ENCODE measurements at regions not wholly inside any gene's neighbourhood (a gene's known extent, or its start where the extent isn't known, plus 50 kb on each side); places are given as distances from the start of the nearest gene placed in this dataset.

GRCh38 chr4:97453186-97453585 is 690.1 kb downstream of the STPG2 start:
- no peak overlapping the region for H3K9ac ChIP-seq (ENCODE audit: low read length)
- H3K4me1 ChIP-seq (ENCODE audit: control insufficient read depth in 2 of 2, insufficient read depth in 2 of 2, low read length in 2 of 2): no peaks in the 10 kb centered on the region
- 89% methylated on average over 6 of the region's 6 CpGs for WGBS (ENCODE audit: insufficient coverage)
- no peak for DNase-seq
- TF ChIP-seq, protein P1, sequence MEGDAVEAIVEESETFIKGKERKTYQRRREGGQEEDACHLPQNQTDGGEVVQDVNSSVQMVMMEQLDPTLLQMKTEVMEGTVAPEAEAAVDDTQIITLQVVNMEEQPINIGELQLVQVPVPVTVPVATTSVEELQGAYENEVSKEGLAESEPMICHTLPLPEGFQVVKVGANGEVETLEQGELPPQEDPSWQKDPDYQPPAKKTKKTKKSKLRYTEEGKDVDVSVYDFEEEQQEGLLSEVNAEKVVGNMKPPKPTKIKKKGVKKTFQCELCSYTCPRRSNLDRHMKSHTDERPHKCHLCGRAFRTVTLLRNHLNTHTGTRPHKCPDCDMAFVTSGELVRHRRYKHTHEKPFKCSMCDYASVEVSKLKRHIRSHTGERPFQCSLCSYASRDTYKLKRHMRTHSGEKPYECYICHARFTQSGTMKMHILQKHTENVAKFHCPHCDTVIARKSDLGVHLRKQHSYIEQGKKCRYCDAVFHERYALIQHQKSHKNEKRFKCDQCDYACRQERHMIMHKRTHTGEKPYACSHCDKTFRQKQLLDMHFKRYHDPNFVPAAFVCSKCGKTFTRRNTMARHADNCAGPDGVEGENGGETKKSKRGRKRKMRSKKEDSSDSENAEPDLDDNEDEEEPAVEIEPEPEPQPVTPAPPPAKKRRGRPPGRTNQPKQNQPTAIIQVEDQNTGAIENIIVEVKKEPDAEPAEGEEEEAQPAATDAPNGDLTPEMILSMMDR (IDR thresholded peaks at IDR 0.05): no peak
- no peak for TF ChIP-seq EZH2 (IDR thresholded peaks at IDR 0.05; ENCODE audit: borderline replicate concordance, insufficient read depth, low read depth, low read length, poor library complexity, severe bottlenecking)
- H3K9me3 ChIP-seq (ENCODE audit: control extremely low read depth in 1 of 3, control insufficient read depth in 2 of 3, insufficient read depth in 1 of 3, low read length in 2 of 3): peaks cover 1 to 25% (median 2%) of the 10 kb centered on the region in 3 donors
- H2AFZ ChIP-seq (ENCODE audit: insufficient read depth, low read depth, low read length, poor library complexity, severe bottlenecking): no peak overlapping the region
- no peaks in the 10 kb centered on the region for H3K79me2 ChIP-seq (ENCODE audit: control insufficient read depth, insufficient read depth, low read length)
- no peaks in the 10 kb centered on the region for H3K27me3 ChIP-seq (replicated peaks in 1 of 4; ENCODE audit: control extremely low read depth in 1 of 4, control insufficient read depth in 3 of 4, insufficient read depth in 4 of 4, low read length in 3 of 4)
- no peak overlapping the region for H3K4me2 ChIP-seq (replicated peaks; ENCODE audit: low read depth, low read length, poor library complexity, severe bottlenecking)
- H3K4me3 Mint-ChIP-seq: no peak overlapping the region
- no peak for ATAC-seq (ENCODE audit: low read depth)
- no peak overlapping the region for H3K27ac ChIP-seq (ENCODE audit: low read length in 2 of 2)
- CTCF ChIA-PET: no interaction called here
- H3K27me3 Mint-ChIP-seq: no peaks in the 10 kb centered on the region
- H3K9me3 Mint-ChIP-seq (ENCODE audit: insufficient read depth): peaks cover 5% of the 10 kb centered on the region
- intact Hi-C loops (cut with micrococcal nuclease): no loop called here
- POLR2A ChIA-PET: no interaction called here
- no peaks in the 10 kb centered on the region for H4K20me1 ChIP-seq (ENCODE audit: control insufficient read depth, insufficient read depth, low read length, poor library complexity, severe bottlenecking)
- no peaks in the 10 kb centered on the region for H3K4me1 Mint-ChIP-seq
- no peaks in the 10 kb centered on the region for H3K36me3 ChIP-seq (replicated peaks in 1 of 2; ENCODE audit: control extremely low read depth in 1 of 2, control insufficient read depth in 1 of 2, extremely low read depth in 1 of 2, insufficient read depth in 2 of 2, low read length in 1 of 2)
- H3K4me3 ChIP-seq (ENCODE audit: control extremely low read depth in 1 of 5, extremely low read depth in 1 of 5, insufficient read depth in 1 of 5, low read depth in 2 of 5, low read length in 4 of 5): no peak overlapping the region
- H3K27ac Mint-ChIP-seq: no peak overlapping the region

GRCh38 chr4:97457253-97457652 is 686.0 kb downstream of the STPG2 start:
- ATAC-seq (ENCODE audit: low read depth): no peak
- Mint-ChIP-seq H3K27me3 (no peaks in the 10 kb centered on the region), H3K4me1 (no peaks in the 10 kb centered on the region), H3K9me3 (ENCODE audit: insufficient read depth) (no peaks in the 10 kb centered on the region), H3K4me3 (no peak overlapping the region), H3K27ac (no peak overlapping the region)
- no peaks in the 10 kb centered on the region for H3K79me2 ChIP-seq (ENCODE audit: control insufficient read depth, insufficient read depth, low read length)
- H3K27ac ChIP-seq (ENCODE audit: low read length in 2 of 2): no peak overlapping the region
- POLR2A ChIA-PET: no interaction called here
- no peak overlapping the region for H3K4me2 ChIP-seq (replicated peaks; ENCODE audit: low read depth, low read length, poor library complexity, severe bottlenecking)
- intact Hi-C loops (cut with micrococcal nuclease): no loop called here
- WGBS (ENCODE audit: insufficient coverage): 100% methylated on average over 1 of the region's 1 CpG
- no peak overlapping the region for H3K4me3 ChIP-seq (ENCODE audit: control extremely low read depth in 1 of 5, extremely low read depth in 1 of 5, insufficient read depth in 1 of 5, low read depth in 2 of 5, low read length in 4 of 5)
- CTCF ChIA-PET: no interaction called here
- no peaks in the 10 kb centered on the region for H3K27me3 ChIP-seq (replicated peaks in 1 of 4; ENCODE audit: control extremely low read depth in 1 of 4, control insufficient read depth in 3 of 4, insufficient read depth in 4 of 4, low read length in 3 of 4)
- TF ChIP-seq EZH2 (IDR thresholded peaks at IDR 0.05; ENCODE audit: borderline replicate concordance, insufficient read depth, low read depth, low read length, poor library complexity, severe bottlenecking): no peak
- TF ChIP-seq, protein P1 (IDR thresholded peaks at IDR 0.05): no peak
- H3K4me1 ChIP-seq (ENCODE audit: control insufficient read depth in 2 of 2, insufficient read depth in 2 of 2, low read length in 2 of 2): no peaks in the 10 kb centered on the region
- H3K9me3 ChIP-seq (ENCODE audit: control extremely low read depth in 1 of 3, control insufficient read depth in 2 of 3, insufficient read depth in 1 of 3, low read length in 2 of 3): peaks cover 0 to 19% (median 1%) of the 10 kb centered on the region in 3 donors
- H3K36me3 ChIP-seq (replicated peaks in 1 of 2; ENCODE audit: control extremely low read depth in 1 of 2, control insufficient read depth in 1 of 2, extremely low read depth in 1 of 2, insufficient read depth in 2 of 2, low read length in 1 of 2): no peaks in the 10 kb centered on the region
- H4K20me1 ChIP-seq (ENCODE audit: control insufficient read depth, insufficient read depth, low read length, poor library complexity, severe bottlenecking): no peaks in the 10 kb centered on the region
- no peak for DNase-seq
- H2AFZ ChIP-seq (ENCODE audit: insufficient read depth, low read depth, low read length, poor library complexity, severe bottlenecking): no peak overlapping the region
- H3K9ac ChIP-seq (ENCODE audit: low read length): no peak overlapping the region
